A673 (cell line): ENCODE measurements at regions not wholly inside any gene's neighbourhood (a gene's known extent, or its start where the extent isn't known, plus 50 kb on each side); places are given as distances from the start of the nearest gene placed in this dataset.

ENCODE experiments used
- EZH2 ChIP-seq: fragments of 200-600 bp; sonication (generic); IDR thresholded peaks from 2 replicates; pipeline ENCODE4 v1.6.1; 2017; ENCODE audit warnings: borderline replicate concordance, low read depth, mild to moderate bottlenecking, mixed read lengths, antibody characterized with exemption, low read length; ENCODE audit not compliant: poor library complexity, severe bottlenecking
- TF ChIP-seq, protein P1 (sequence below): fragments of 300-800, 200-600 bp; sonication (generic); conservative IDR thresholded peaks from 2 replicates; pipeline ENCODE4 v1.5.1; 2017; ENCODE audit warnings: low read depth, mild to moderate bottlenecking, antibody characterized with exemption, low read length, moderate library complexity, mixed read lengths

DNA sequence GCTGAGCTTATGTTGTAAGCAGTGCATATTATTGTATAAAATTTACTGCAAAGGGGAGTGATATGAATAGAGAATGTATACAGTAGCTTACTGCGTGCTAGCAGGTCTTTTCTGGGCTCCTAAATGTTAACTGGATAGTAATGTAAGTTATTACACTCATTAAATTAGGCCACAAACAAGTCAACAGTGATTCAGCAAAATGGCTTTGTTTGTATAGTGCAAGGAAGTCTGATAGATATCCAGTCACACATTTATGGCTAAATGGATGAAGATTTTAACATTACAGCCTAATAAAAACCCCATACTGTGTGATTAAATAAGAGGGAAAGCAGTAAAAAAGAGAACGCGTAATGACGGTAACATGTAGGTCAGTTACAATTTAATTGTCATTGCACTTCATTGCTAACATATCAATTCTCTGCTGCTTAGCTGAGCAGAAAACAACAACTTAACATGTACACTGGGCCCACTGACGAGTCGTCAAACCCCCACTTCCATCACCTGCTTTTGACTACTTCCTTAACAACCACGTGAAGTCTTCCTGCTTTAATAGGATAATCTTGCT lies 665.0 kb upstream of the FANCL start:
- TF ChIP-seq, protein P1, sequence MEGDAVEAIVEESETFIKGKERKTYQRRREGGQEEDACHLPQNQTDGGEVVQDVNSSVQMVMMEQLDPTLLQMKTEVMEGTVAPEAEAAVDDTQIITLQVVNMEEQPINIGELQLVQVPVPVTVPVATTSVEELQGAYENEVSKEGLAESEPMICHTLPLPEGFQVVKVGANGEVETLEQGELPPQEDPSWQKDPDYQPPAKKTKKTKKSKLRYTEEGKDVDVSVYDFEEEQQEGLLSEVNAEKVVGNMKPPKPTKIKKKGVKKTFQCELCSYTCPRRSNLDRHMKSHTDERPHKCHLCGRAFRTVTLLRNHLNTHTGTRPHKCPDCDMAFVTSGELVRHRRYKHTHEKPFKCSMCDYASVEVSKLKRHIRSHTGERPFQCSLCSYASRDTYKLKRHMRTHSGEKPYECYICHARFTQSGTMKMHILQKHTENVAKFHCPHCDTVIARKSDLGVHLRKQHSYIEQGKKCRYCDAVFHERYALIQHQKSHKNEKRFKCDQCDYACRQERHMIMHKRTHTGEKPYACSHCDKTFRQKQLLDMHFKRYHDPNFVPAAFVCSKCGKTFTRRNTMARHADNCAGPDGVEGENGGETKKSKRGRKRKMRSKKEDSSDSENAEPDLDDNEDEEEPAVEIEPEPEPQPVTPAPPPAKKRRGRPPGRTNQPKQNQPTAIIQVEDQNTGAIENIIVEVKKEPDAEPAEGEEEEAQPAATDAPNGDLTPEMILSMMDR: no peak
- TF ChIP-seq EZH2: no peak
